GM12878 (cell line): ENCODE measurements at regions not wholly inside any gene's neighbourhood (a gene's known extent, or its start where the extent isn't known, plus 50 kb on each side); places are given as distances from the start of the nearest gene placed in this dataset.

ENCODE experiments used
- ATAC-seq: fragments of 200-7000 bp; cut with Tn5 transposase; 3 replicates; pipeline ENCODE4 v1.9.1; 2020; ENCODE audit warnings: mild to moderate bottlenecking, moderate library complexity
- BruUV-seq: library from RNA; stranded (reverse); fragments of 400-500 nt; replicated peaks from 2 replicates; lab custom pipeline; 2021; lab: Mats Ljungman, UMichigan
- CTCF ChIA-PET: fragments of 300-600 bp; sonication (Branson Sonifier 250); formaldehyde crosslinking; extraction: SDS; loops from one replicate; lab custom pipeline; 2021; ENCODE audit warnings: inconsistent platforms; lab: Yijun Ruan, JAX
- POLR2A ChIA-PET: fragments of 350-600 bp; formaldehyde crosslinking; extraction: SDS; loops from one replicate; lab custom pipeline; 2021; ENCODE audit warnings: inconsistent platforms; lab: Charles Lee
- RAD21 ChIA-PET: fragments of 300-600 bp; sonication (Branson Sonifier 250); formaldehyde crosslinking; loops from one replicate; lab custom pipeline; 2023; ENCODE audit warnings: antibody characterized with exemption; ENCODE audit not compliant: unreplicated experiment; lab: Charles Lee
- SMC1A ChIA-PET: fragments of 300-600 bp; sonication (Branson Sonifier 250); formaldehyde crosslinking; loops from one replicate; lab custom pipeline; 2023; ENCODE audit not compliant: unreplicated experiment, uncharacterized antibody; lab: Charles Lee
- DNase-seq: peaks from one replicate; pipeline ENCODE4 v3.0.0-alpha.2; 2011; ENCODE audit warnings: low read depth, low spot score
- FAIRE-seq: peaks from 3 replicates; lab custom pipeline; 2011; peaks lifted over from hg19 to GRCh38; lab: Jason Lieb, UNC
- H2AFZ ChIP-seq: 2 replicates; pipeline ENCODE4 v1.6.0; 2011; ENCODE audit warnings: low read depth, low read length, control low read depth; ENCODE audit not compliant: control insufficient read depth
- H3K27ac ChIP-seq: 2 replicates; pipeline ENCODE4 v1.5.1; 2011; ENCODE audit warnings: control low read depth; ENCODE audit not compliant: control insufficient read depth, insufficient read depth
- H3K27me3 ChIP-seq, 2 experiments: replicated peaks in 1 of 2; 2 replicates each; pipeline versions ENCODE4 v1.6.0 to v1.6.1; 2011; ENCODE audit warnings: low read length in 1 of 2; ENCODE audit not compliant: control insufficient read depth in 2 of 2, insufficient read depth in 2 of 2
- H3K36me3 ChIP-seq, 2 experiments: 2 replicates each; pipeline ENCODE4 v1.5.1; 2011; ENCODE audit warnings: low read length in 1 of 2; ENCODE audit not compliant: control insufficient read depth in 2 of 2, insufficient read depth in 2 of 2
- H3K4me1 ChIP-seq: 2 replicates; pipeline ENCODE4 v1.6.1; 2011; ENCODE audit warnings: mild to moderate bottlenecking, low read length, moderate library complexity, mixed read lengths; ENCODE audit not compliant: control insufficient read depth, insufficient read depth
- H3K4me2 ChIP-seq: 2 replicates; pipeline ENCODE4 v1.6.0; 2011; ENCODE audit warnings: control low read depth; ENCODE audit not compliant: control insufficient read depth, insufficient read depth
- H3K4me3 ChIP-seq: fragments of 200-600 bp; sonication (generic); 2 replicates; pipeline ENCODE4 v1.5.1; 2016
- H3K79me2 ChIP-seq: 2 replicates; pipeline ENCODE4 v1.6.0; 2011; ENCODE audit warnings: low read length; ENCODE audit not compliant: control insufficient read depth, insufficient read depth
- H3K9ac ChIP-seq: 2 replicates; pipeline ENCODE4 v1.8.0; 2011; ENCODE audit warnings: low read length, control low read depth, mixed read lengths; ENCODE audit not compliant: control insufficient read depth, insufficient read depth
- H3K9me3 ChIP-seq: replicated peaks from 3 replicates; pipeline ENCODE4 v1.5.1; 2011; ENCODE audit warnings: mild to moderate bottlenecking, low read length; ENCODE audit not compliant: control insufficient read depth, insufficient read depth
- H4K20me1 ChIP-seq: 2 replicates; pipeline ENCODE4 v1.6.0; 2011; ENCODE audit not compliant: control insufficient read depth, insufficient read depth
- BCL3 ChIP-seq: IDR thresholded peaks from 2 replicates; pipeline ENCODE4 v1.6.1; 2011; ENCODE audit warnings: borderline replicate concordance, low read depth, mild to moderate bottlenecking, moderate library complexity, low read length; ENCODE audit not compliant: insufficient read depth, poor library complexity, severe bottlenecking
- E2F4 ChIP-seq: IDR thresholded peaks from 2 replicates; pipeline ENCODE4 v1.6.1; 2012; ENCODE audit warnings: low read depth, low read length, improper control_type of control experiment
- E4F1 ChIP-seq: fragments of 450-650 bp; IDR thresholded peaks from 2 replicates; pipeline ENCODE4 v1.6.1; 2018; ENCODE audit warnings: borderline replicate concordance, mild to moderate bottlenecking; ENCODE audit not compliant: partially characterized antibody
- FOXK2 ChIP-seq: fragments of 450-650 bp; IDR thresholded peaks from 2 replicates; pipeline ENCODE4 v1.6.1; 2017; ENCODE audit warnings: mild to moderate bottlenecking, moderate library complexity
- HCFC1 ChIP-seq: fragments of 150-350 bp; IDR thresholded peaks from 2 replicates; pipeline ENCODE4 v1.6.1; 2014; ENCODE audit warnings: low read length
- IKZF2 ChIP-seq, 2 experiments: fragments of 450-650 bp; IDR thresholded peaks; 2 replicates each; pipeline ENCODE4 v1.6.1; 2017; ENCODE audit warnings: mild to moderate bottlenecking in 2 of 2, moderate library complexity in 2 of 2
- MAX ChIP-seq: IDR thresholded peaks from 2 replicates; pipeline ENCODE4 v1.6.1; 2012; ENCODE audit warnings: low read depth, low read length, improper control_type of control experiment
- MEF2A ChIP-seq: IDR thresholded peaks from 2 replicates; pipeline ENCODE4 v1.6.1; 2011; ENCODE audit warnings: low read depth, mild to moderate bottlenecking, low read length, moderate library complexity; ENCODE audit not compliant: insufficient read depth
- MXI1 ChIP-seq: fragments of 150-350 bp; IDR thresholded peaks from 2 replicates; pipeline ENCODE4 v1.6.1; 2011; ENCODE audit warnings: low read depth, mild to moderate bottlenecking, inconsistent platforms, low read length, improper control_type of control experiment
- POU2F2 ChIP-seq: IDR thresholded peaks from 3 replicates; pipeline ENCODE4 v1.6.1; 2011; ENCODE audit warnings: low read depth, mild to moderate bottlenecking, low read length, borderline replicate concordance
- RB1 ChIP-seq: fragments of 450-650 bp; formaldehyde crosslinking; IDR thresholded peaks from 2 replicates; pipeline ENCODE4 v1.6.1; 2017; ENCODE audit warnings: mild to moderate bottlenecking, borderline replicate concordance
- RBBP5 ChIP-seq: fragments of 200-600 bp; sonication (generic); conservative IDR thresholded peaks from 2 replicates; pipeline ENCODE4 v1.6.1; 2016
- RELB ChIP-seq: fragments of 450-650 bp; IDR thresholded peaks from 2 replicates; pipeline ENCODE4 v1.6.1; 2017; ENCODE audit warnings: low read depth, mild to moderate bottlenecking, moderate library complexity
- TAF1 ChIP-seq: IDR thresholded peaks from 2 replicates; pipeline ENCODE4 v1.6.1; 2011; ENCODE audit warnings: mild to moderate bottlenecking, low read depth, low read length, borderline replicate concordance
- YY1 ChIP-seq: IDR thresholded peaks from 2 replicates; pipeline ENCODE4 v1.6.1; 2011; ENCODE audit warnings: low read depth, mild to moderate bottlenecking, low read length
- ZNF217 ChIP-seq: fragments of 450-650 bp; IDR thresholded peaks from 2 replicates; pipeline ENCODE4 v1.6.1; 2017; ENCODE audit warnings: antibody characterized with exemption, mild to moderate bottlenecking
- WGBS: methylation state at CpG from one replicate; pipeline ENCODE4 v1.1.6; 2016; ENCODE audit warnings: low lambda C conversion rate; ENCODE audit not compliant: insufficient replicate concordance, insufficient coverage; ENCODE audit errors: missing lambda C conversion rate; 5-methylcytosine and 5-hydroxymethylcytosine counted together
- in situ Hi-C: fragments of 300-500 bp; cut with MboI; formaldehyde crosslinking; loops from 9 replicates; pipeline ENCODE4 v1.14.3; 2018; ENCODE audit warnings: mixed read lengths
- intact Hi-C: fragments of 100-400 bp; cut with micrococcal nuclease; formaldehyde crosslinking; loops from one replicate; pipeline ENCODE4 v1.14.2; 2022; ENCODE audit not compliant: unreplicated experiment

- Histone ChIP-seq H2AFZ (no peak overlapping the region), H4K20me1 (no peaks in the 10 kb centered on the region), H3K27ac (no peak overlapping the region), H3K4me3 (no peak overlapping the region), H3K4me1 (no peaks in the 10 kb centered on the region), H3K79me2 (no peaks in the 10 kb centered on the region), H3K4me2 (no peak overlapping the region), H3K9ac (no peak overlapping the region), H3K9me3 (no peaks in the 10 kb centered on the region; the same call in 2 of the 3 replicates), H3K27me3 (no peaks in the 10 kb centered on the region), H3K36me3 (no peaks in the 10 kb centered on the region)
- 84% methylated on average over 7 of the region's 7 CpGs for WGBS
- ChIA-PET RAD21 (no interaction called here), CTCF (no interaction called here), SMC1A (no interaction called here), POLR2A (no interaction called here)
- intact Hi-C loops (no loop called here), in situ Hi-C loops (no loop called here)
- no TSS peak for BruUV-seq
- no peak for TF ChIP-seq E2F4
- TF ChIP-seq MXI1 = no peak
- no peak for TF ChIP-seq YY1
- no peak for TF ChIP-seq MEF2A
- no peak for TF ChIP-seq BCL3
- no peak for TF ChIP-seq ZNF217
- no peak for TF ChIP-seq FOXK2
- TF ChIP-seq POU2F2 = no peak
- no peak for TF ChIP-seq MAX
- TF ChIP-seq HCFC1 = no peak
- no peak for TF ChIP-seq RB1
- no peak for TF ChIP-seq IKZF2 (IDR thresholded peaks at IDR 0.05)
- TF ChIP-seq E4F1 = no peak
- TF ChIP-seq TAF1 = no peak
- TF ChIP-seq RELB = no peak
- TF ChIP-seq RBBP5 = no peak
- ATAC-seq (no peak), FAIRE-seq (no peak), DNase-seq (no peak)
These were observed 422.8 kb downstream of the EPM2A start for GRCh38 chr6:145312481-145312880.
